HEK293 (cell line): ENCODE measurements at regions not wholly inside any gene's neighbourhood (a gene's known extent, or its start where the extent isn't known, plus 50 kb on each side); places are given as distances from the start of the nearest gene placed in this dataset.

Source experiments
- CTCF ChIA-PET: fragments of 350-600 bp; formaldehyde crosslinking; extraction: SDS; loops from one replicate; lab custom pipeline; 2021; ENCODE audit warnings: antibody characterized with exemption; lab: Yijun Ruan, JAX
- POLR2A ChIA-PET: fragments of 300-600 bp; formaldehyde crosslinking; extraction: SDS; loops from one replicate; lab custom pipeline; 2020; ENCODE audit warnings: antibody characterized with exemption, inconsistent platforms; lab: Yijun Ruan, JAX
- H3K27ac ChIP-seq: fragments of 200-500 bp; sonication (Bioruptor generic); 2 replicates; pipeline ENCODE4 v1.5.1; 2014; ENCODE audit warnings: low read depth, low read length, control low read depth, inconsistent platforms; ENCODE audit errors: extremely low read depth
- H3K36me3 ChIP-seq, 2 experiments: fragments of 200-500 bp in 1 of 2; sonication (Bioruptor generic) in 1 of 2; 1 replicate in 1 of 2; 2 replicates in 1 of 2; pipeline ENCODE4 v1.5.1; 2014 to 2017; ENCODE audit warnings: inconsistent platforms in 2 of 2, low read length in 2 of 2; ENCODE audit not compliant: control insufficient read depth in 2 of 2, insufficient read depth in 1 of 2
- H3K4me1 ChIP-seq: fragments of 200-500 bp; sonication (Bioruptor generic); 2 replicates; pipeline ENCODE4 v1.5.1; 2014; ENCODE audit warnings: mild to moderate bottlenecking, low read length, inconsistent platforms; ENCODE audit not compliant: control insufficient read depth, insufficient read depth
- H3K4me3 ChIP-seq: 2 replicates; pipeline ENCODE4 v1.5.1; 2011; ENCODE audit warnings: low read depth, mild to moderate bottlenecking, control low read depth, low read length, moderate library complexity
- H3K9me3 ChIP-seq: fragments of 200-500 bp; sonication (Bioruptor generic); 2 replicates; pipeline ENCODE4 v1.5.1; 2014; ENCODE audit warnings: low read depth, low read length, inconsistent platforms; ENCODE audit not compliant: control insufficient read depth, insufficient read depth
- EGR2 ChIP-seq: fragments of 450-650 bp; formaldehyde crosslinking; IDR thresholded peaks from 2 replicates; pipeline ENCODE4 v1.5.1; 2016; ENCODE audit warnings: low read depth, missing biosample characterization, missing genetic modification characterization
- GLIS1 ChIP-seq: fragments of 450-650 bp; formaldehyde crosslinking; IDR thresholded peaks from 2 replicates; pipeline ENCODE4 v1.5.1; 2016; ENCODE audit warnings: missing biosample characterization, missing genetic modification characterization
- KLF1 ChIP-seq: fragments of 450-650 bp; formaldehyde crosslinking; IDR thresholded peaks from 2 replicates; pipeline ENCODE4 v1.5.1; 2016; ENCODE audit warnings: missing biosample characterization, missing genetic modification characterization
- RBAK ChIP-seq: fragments of 450-650 bp; formaldehyde crosslinking; IDR thresholded peaks from 2 replicates; pipeline ENCODE4 v1.5.1; 2016; ENCODE audit warnings: missing biosample characterization, missing genetic modification characterization
- ZBTB7A ChIP-seq: fragments of 450-650 bp; formaldehyde crosslinking; IDR thresholded peaks from 2 replicates; pipeline ENCODE4 v1.5.1; 2016; ENCODE audit warnings: low read depth, missing biosample characterization, missing genetic modification characterization
- ZFP37 ChIP-seq: fragments of 450-650 bp; formaldehyde crosslinking; IDR thresholded peaks from 2 replicates; pipeline ENCODE4 v1.5.1; 2016; ENCODE audit warnings: missing biosample characterization, missing genetic modification characterization
- ZIC2 ChIP-seq: fragments of 450-650 bp; formaldehyde crosslinking; IDR thresholded peaks from 2 replicates; pipeline ENCODE4 v1.5.1; 2016; ENCODE audit warnings: missing biosample characterization, missing genetic modification characterization
- ZNF19 ChIP-seq: fragments of 450-650 bp; formaldehyde crosslinking; IDR thresholded peaks from 2 replicates; pipeline ENCODE4; 2016; ENCODE audit warnings: missing biosample characterization, missing genetic modification characterization, low read depth
- ZNF214 ChIP-seq: fragments of 450-650 bp; formaldehyde crosslinking; IDR thresholded peaks from 2 replicates; pipeline ENCODE4 v1.5.1; 2017; ENCODE audit warnings: missing biosample characterization, mild to moderate bottlenecking, missing genetic modification characterization, borderline replicate concordance
- ZNF350 ChIP-seq: fragments of 450-650 bp; formaldehyde crosslinking; IDR thresholded peaks from 2 replicates; pipeline ENCODE4 v1.5.0; 2017; ENCODE audit warnings: missing biosample characterization, mild to moderate bottlenecking, missing genetic modification characterization
- ZNF514 ChIP-seq: fragments of 450-650 bp; formaldehyde crosslinking; IDR thresholded peaks from 2 replicates; pipeline ENCODE4 v1.5.1; 2016; ENCODE audit warnings: missing biosample characterization, missing genetic modification characterization
- ZNF596 ChIP-seq: fragments of 450-650 bp; IDR thresholded peaks from 2 replicates; pipeline ENCODE4 v1.5.0; 2018; ENCODE audit warnings: missing biosample characterization, mild to moderate bottlenecking, missing genetic modification characterization, moderate library complexity
- ZNF600 ChIP-seq: fragments of 450-650 bp; formaldehyde crosslinking; IDR thresholded peaks from 2 replicates; pipeline ENCODE4 v1.5.1; 2016; ENCODE audit warnings: missing biosample characterization, missing genetic modification characterization
- ZNF768 ChIP-seq: fragments of 450-650 bp; formaldehyde crosslinking; IDR thresholded peaks from 2 replicates; pipeline ENCODE4 v1.5.1; 2018; ENCODE audit warnings: missing biosample characterization, mild to moderate bottlenecking, missing genetic modification characterization
- ZSCAN30 ChIP-seq: fragments of 450-650 bp; IDR thresholded peaks from 2 replicates; pipeline ENCODE4 v1.5.1; 2018; ENCODE audit warnings: missing biosample characterization, mild to moderate bottlenecking, missing genetic modification characterization, moderate library complexity
- ZXDB ChIP-seq: fragments of 450-650 bp; formaldehyde crosslinking; IDR thresholded peaks from 2 replicates; pipeline ENCODE4 v1.5.1; 2016; ENCODE audit warnings: missing biosample characterization, missing genetic modification characterization
- TF ChIP-seq, protein P1 (sequence below): fragments of 450-650 bp; formaldehyde crosslinking; IDR thresholded peaks from 2 replicates; pipeline ENCODE4; 2016; ENCODE audit warnings: missing biosample characterization, missing genetic modification characterization
- TF ChIP-seq, protein P2 (sequence below): fragments of 450-650 bp; formaldehyde crosslinking; IDR thresholded peaks from 2 replicates; pipeline ENCODE4 v1.5.1; 2016; ENCODE audit warnings: missing biosample characterization, missing genetic modification characterization, low read depth
- TF ChIP-seq, protein P3 (sequence below): fragments of 450-650 bp; formaldehyde crosslinking; IDR thresholded peaks from 2 replicates; pipeline ENCODE4 v1.5.1; 2016; ENCODE audit warnings: missing biosample characterization, missing genetic modification characterization
- TF ChIP-seq, protein P4 (sequence below): fragments of 450-650 bp; formaldehyde crosslinking; IDR thresholded peaks from 2 replicates; pipeline ENCODE4 v1.5.1; 2016; ENCODE audit warnings: missing biosample characterization, missing genetic modification characterization

DNA sequence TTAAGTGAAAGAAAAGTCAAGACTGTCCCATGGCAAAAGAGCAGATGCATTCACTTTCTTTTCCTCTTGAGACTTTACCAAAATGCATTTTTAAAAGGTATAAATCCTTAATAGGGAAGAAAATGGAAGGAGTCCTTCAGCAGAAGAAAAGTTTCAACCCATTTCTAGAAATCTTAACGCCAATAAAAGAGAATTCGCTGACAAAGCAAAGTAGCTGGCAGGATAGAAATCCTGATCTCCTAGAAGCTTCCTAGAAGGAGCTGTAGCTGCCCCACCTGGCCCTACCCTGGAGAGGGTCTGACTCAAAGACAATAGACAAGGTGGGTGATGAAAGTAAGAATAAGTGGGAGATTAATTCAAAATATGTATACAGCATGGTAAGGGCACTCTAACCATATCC lies 144.9 kb upstream of the PKDCC start:
- Histone ChIP-seq H3K36me3 (no peaks in the 10 kb centered on the region), H3K27ac (no peak overlapping the region), H3K4me3 (no peak overlapping the region), H3K4me1 (no peaks in the 10 kb centered on the region), H3K9me3 (no peaks in the 10 kb centered on the region)
- TF ChIP-seq ZNF768 (no peak), ZNF600 (tag by site-specific recombination) (no peak), ZFP37 (tag by site-specific recombination) (no peak), ZXDB (tag by site-specific recombination) (no peak), ZNF514 (no peak), KLF1 (tag by site-specific recombination) (no peak), RBAK (no peak)
- TF ChIP-seq, protein P1, sequence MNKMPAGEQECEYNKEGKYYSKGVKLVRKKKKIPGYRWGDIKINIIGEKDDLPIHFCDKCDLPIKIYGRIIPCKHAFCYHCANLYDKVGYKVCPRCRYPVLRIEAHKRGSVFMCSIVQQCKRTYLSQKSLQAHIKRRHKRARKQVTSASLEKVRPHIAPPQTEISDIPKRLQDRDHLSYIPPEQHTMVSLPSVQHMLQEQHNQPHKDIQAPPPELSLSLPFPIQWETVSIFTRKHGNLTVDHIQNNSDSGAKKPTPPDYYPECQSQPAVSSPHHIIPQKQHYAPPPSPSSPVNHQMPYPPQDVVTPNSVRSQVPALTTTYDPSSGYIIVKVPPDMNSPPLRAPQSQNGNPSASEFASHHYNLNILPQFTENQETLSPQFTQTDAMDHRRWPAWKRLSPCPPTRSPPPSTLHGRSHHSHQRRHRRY (tag by site-specific recombination): no peak
- TF ChIP-seq, protein P2, sequence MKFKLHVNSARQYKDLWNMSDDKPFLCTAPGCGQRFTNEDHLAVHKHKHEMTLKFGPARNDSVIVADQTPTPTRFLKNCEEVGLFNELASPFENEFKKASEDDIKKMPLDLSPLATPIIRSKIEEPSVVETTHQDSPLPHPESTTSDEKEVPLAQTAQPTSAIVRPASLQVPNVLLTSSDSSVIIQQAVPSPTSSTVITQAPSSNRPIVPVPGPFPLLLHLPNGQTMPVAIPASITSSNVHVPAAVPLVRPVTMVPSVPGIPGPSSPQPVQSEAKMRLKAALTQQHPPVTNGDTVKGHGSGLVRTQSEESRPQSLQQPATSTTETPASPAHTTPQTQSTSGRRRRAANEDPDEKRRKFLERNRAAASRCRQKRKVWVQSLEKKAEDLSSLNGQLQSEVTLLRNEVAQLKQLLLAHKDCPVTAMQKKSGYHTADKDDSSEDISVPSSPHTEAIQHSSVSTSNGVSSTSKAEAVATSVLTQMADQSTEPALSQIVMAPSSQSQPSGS (tag by site-specific recombination): no peak
- CTCF ChIA-PET: no interaction called here
- POLR2A ChIA-PET: interaction anchor here (0.7 kb wide), 1 partner anchor 122 kb away, joined by 4 read pairs; no protein-coding TSS in a partner anchor

DNA sequence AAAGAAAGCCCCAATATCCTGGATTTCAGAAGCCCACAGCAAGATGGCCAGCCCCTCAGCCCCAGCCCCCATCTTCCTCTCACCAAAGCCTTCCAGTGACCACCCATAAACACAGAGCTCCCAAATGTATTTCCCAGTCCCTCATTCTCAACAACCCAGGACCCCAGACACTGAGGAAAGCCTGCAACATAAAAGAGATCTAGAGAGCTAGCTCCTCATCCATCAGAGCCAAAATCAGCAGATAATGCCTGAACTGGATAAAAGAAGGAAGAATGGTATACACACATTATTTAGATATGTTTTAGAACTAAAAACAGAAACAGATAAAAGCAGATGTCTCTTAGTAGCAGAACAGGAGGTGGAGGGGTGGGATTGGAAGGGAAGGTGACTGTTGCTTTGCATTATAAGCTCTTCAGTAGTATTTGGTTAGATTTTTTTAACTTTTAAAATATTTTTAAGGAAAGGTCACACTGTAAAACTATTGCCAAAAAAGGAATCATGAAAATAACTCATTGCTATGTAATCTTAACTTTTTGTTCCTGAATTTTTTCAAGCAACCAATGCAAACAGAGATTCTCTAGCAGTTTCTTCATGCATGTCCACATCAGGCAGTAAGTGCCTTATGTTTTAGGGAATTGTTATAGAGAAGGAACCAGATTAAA lies 144.2 kb upstream of the PKDCC start:
- ChIA-PET CTCF (no interaction called here), POLR2A (interaction anchor here (0.7 kb wide), 1 partner anchor 121 kb away, joined by 4 read pairs; no protein-coding TSS in a partner anchor)
- TF ChIP-seq ZSCAN30 (tag by site-specific recombination) (no peak), EGR2 (tag by site-specific recombination) (no peak), ZIC2 (tag by site-specific recombination) (no peak), ZNF214 (tag by site-specific recombination) (no peak), RBAK (no peak), ZNF350 (tag by site-specific recombination) (no peak), GLIS1 (tag by site-specific recombination) (no peak), ZNF596 (tag by site-specific recombination) (no peak), ZNF19 (tag by site-specific recombination) (no peak), ZBTB7A (no peak)
- TF ChIP-seq, protein P3, sequence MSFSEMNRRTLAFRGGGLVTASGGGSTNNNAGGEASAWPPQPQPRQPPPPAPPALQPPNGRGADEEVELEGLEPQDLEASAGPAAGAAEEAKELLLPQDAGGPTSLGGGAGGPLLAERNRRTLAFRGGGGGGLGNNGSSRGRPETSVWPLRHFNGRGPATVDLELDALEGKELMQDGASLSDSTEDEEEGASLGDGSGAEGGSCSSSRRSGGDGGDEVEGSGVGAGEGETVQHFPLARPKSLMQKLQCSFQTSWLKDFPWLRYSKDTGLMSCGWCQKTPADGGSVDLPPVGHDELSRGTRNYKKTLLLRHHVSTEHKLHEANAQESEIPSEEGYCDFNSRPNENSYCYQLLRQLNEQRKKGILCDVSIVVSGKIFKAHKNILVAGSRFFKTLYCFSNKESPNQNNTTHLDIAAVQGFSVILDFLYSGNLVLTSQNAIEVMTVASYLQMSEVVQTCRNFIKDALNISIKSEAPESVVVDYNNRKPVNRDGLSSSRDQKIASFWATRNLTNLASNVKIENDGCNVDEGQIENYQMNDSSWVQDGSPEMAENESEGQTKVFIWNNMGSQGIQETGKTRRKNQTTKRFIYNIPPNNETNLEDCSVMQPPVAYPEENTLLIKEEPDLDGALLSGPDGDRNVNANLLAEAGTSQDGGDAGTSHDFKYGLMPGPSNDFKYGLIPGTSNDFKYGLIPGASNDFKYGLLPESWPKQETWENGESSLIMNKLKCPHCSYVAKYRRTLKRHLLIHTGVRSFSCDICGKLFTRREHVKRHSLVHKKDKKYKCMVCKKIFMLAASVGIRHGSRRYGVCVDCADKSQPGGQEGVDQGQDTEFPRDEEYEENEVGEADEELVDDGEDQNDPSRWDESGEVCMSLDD (tag by site-specific recombination): no peak
- TF ChIP-seq, protein P4, sequence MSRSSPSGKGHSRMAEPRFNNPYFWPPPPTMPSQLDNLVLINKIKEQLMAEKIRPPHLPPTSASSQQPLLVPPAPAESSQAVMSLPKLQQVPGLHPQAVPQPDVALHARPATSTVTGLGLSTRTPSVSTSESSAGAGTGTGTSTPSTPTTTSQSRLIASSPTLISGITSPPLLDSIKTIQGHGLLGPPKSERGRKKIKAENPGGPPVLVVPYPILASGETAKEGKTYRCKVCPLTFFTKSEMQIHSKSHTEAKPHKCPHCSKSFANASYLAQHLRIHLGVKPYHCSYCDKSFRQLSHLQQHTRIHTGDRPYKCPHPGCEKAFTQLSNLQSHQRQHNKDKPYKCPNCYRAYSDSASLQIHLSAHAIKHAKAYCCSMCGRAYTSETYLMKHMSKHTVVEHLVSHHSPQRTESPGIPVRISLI (tag by site-specific recombination): no peak
- H3K36me3 ChIP-seq: no peaks in the 10 kb centered on the region
- H3K4me3 ChIP-seq: no peak overlapping the region
- no peak overlapping the region for H3K27ac ChIP-seq
- no peaks in the 10 kb centered on the region for H3K9me3 ChIP-seq
- H3K4me1 ChIP-seq: no peaks in the 10 kb centered on the region
